Muscle layer of colon (tissue), 2 donors: ENCODE measurements at regions not wholly inside any gene's neighbourhood (a gene's known extent, or its start where the extent isn't known, plus 50 kb on each side); places are given as distances from the start of the nearest gene placed in this dataset.

Source experiments
- H3K27ac ChIP-seq: one replicate; pipeline ENCODE4 v1.7.0; 2013; ENCODE audit warnings: low read depth, mild to moderate bottlenecking, low read length, moderate library complexity
- H3K27me3 ChIP-seq, 2 donors: one replicate each; pipeline ENCODE4 v1.7.0; 2013; ENCODE audit warnings: low read length in 2 of 2, mild to moderate bottlenecking in 2 of 2; ENCODE audit not compliant: insufficient read depth in 2 of 2, control insufficient read depth in 1 of 2
- H3K36me3 ChIP-seq: one replicate; pipeline ENCODE4 v1.7.0; 2013; ENCODE audit warnings: mild to moderate bottlenecking, low read length; ENCODE audit not compliant: insufficient read depth
- H3K4me1 ChIP-seq: one replicate; pipeline ENCODE4 v1.7.0; 2013; ENCODE audit warnings: mild to moderate bottlenecking, low read length; ENCODE audit not compliant: insufficient read depth
- H3K4me3 ChIP-seq, 2 donors: one replicate each; pipeline ENCODE4 v1.7.0; 2013; ENCODE audit warnings: low read length in 2 of 2, low read depth in 1 of 2, mild to moderate bottlenecking in 1 of 2, moderate library complexity in 1 of 2
- H3K9ac ChIP-seq: one replicate; pipeline ENCODE4 v1.7.0; 2013; ENCODE audit warnings: low read length
- H3K9me3 ChIP-seq: one replicate; pipeline ENCODE4 v1.7.0; 2013; ENCODE audit warnings: mild to moderate bottlenecking, low read length
- donor health status: abdominal sarcoma.
- donor health status: Adenocarcinoma of cecum.

GRCh38 chr20:39853050-39853449 lies 836.0 kb downstream of the MAFB start:
- Histone ChIP-seq H3K4me3 (no peak overlapping the region), H3K27ac (no peak overlapping the region), H3K4me1 (peaks cover 29% of the 10 kb centered on the region), H3K27me3 (no peaks in the 10 kb centered on the region), H3K9ac (no peak overlapping the region), H3K36me3 (no peaks in the 10 kb centered on the region), H3K9me3 (no peaks in the 10 kb centered on the region)

- peaks cover 29% of the 10 kb centered on the region for H3K4me1 ChIP-seq
These were observed 837.6 kb downstream of the MAFB start for GRCh38 chr20:39851459-39851858.

GRCh38 chr20:39850821-39851330 lies 838.2 kb downstream of the MAFB start:
- H3K27me3 ChIP-seq = no peaks in the 10 kb centered on the region
- H3K4me1 ChIP-seq = peaks cover 29% of the 10 kb centered on the region
- no peak overlapping the region for H3K9ac ChIP-seq
- H3K4me3 ChIP-seq = no peak overlapping the region
- no peak overlapping the region for H3K27ac ChIP-seq
- H3K36me3 ChIP-seq = no peaks in the 10 kb centered on the region
- H3K9me3 ChIP-seq = no peaks in the 10 kb centered on the region

More at GRCh38 chr20:39851459-39851858, 837.6 kb downstream of the MAFB start:
- H3K4me3 ChIP-seq = no peak overlapping the region
- H3K27ac ChIP-seq = no peak overlapping the region
- no peaks in the 10 kb centered on the region for H3K27me3 ChIP-seq
- no peak overlapping the region for H3K9ac ChIP-seq
- H3K36me3 ChIP-seq = no peaks in the 10 kb centered on the region
- no peaks in the 10 kb centered on the region for H3K9me3 ChIP-seq

- Histone ChIP-seq H3K9me3 (no peaks in the 10 kb centered on the region), H3K36me3 (no peaks in the 10 kb centered on the region), H3K9ac (peak overlapping the region; percentile 15), H3K4me3 (no peak overlapping the region), H3K27ac (peak overlapping the region; percentile 45), H3K27me3 (no peaks in the 10 kb centered on the region), H3K4me1 (peaks cover 29% of the 10 kb centered on the region)
These were observed 838.8 kb downstream of the MAFB start for GRCh38 chr20:39850246-39850645.

- peak overlapping the region in 1 of 2 donors; percentile 4 for H3K4me3 ChIP-seq
- peak overlapping the region; percentile 45 for H3K27ac ChIP-seq
- H3K4me1 ChIP-seq = peaks cover 31% of the 10 kb centered on the region
- no peaks in the 10 kb centered on the region for H3K9me3 ChIP-seq
- H3K9ac ChIP-seq = peak overlapping the region; percentile 15
- no peaks in the 10 kb centered on the region for H3K36me3 ChIP-seq
- no peaks in the 10 kb centered on the region for H3K27me3 ChIP-seq
These were observed 839.4 kb downstream of the MAFB start for GRCh38 chr20:39849664-39850063.

- no peak overlapping the region for H3K9ac ChIP-seq
- no peak overlapping the region for H3K27ac ChIP-seq
- peaks cover 36% of the 10 kb centered on the region for H3K4me1 ChIP-seq
- no peaks in the 10 kb centered on the region for H3K9me3 ChIP-seq
- no peaks in the 10 kb centered on the region for H3K27me3 ChIP-seq
- H3K36me3 ChIP-seq = no peaks in the 10 kb centered on the region
- peak overlapping the region in 1 of 2 donors; percentile 4 for H3K4me3 ChIP-seq
These were observed 839.9 kb downstream of the MAFB start for GRCh38 chr20:39849171-39849570.

GRCh38 chr20:39839399-39840119 lies 849.5 kb downstream of the MAFB start:
- Histone ChIP-seq H3K4me3 (no peak overlapping the region), H3K9me3 (no peaks in the 10 kb centered on the region), H3K27ac (no peak overlapping the region), H3K27me3 (no peaks in the 10 kb centered on the region), H3K9ac (no peak overlapping the region), H3K4me1 (peaks cover 13% of the 10 kb centered on the region), H3K36me3 (no peaks in the 10 kb centered on the region)

GRCh38 chr20:39837561-39837960 lies 851.5 kb downstream of the MAFB start:
- no peaks in the 10 kb centered on the region for H3K27me3 ChIP-seq

GRCh38 chr20:39835130-39835842 lies 853.8 kb downstream of the MAFB start:
- Histone ChIP-seq H3K9ac (no peak overlapping the region), H3K27me3 (no peaks in the 10 kb centered on the region), H3K36me3 (no peaks in the 10 kb centered on the region), H3K9me3 (no peaks in the 10 kb centered on the region), H3K4me3 (no peak overlapping the region), H3K4me1 (peaks cover 7% of the 10 kb centered on the region), H3K27ac (no peak overlapping the region)

More at GRCh38 chr20:39837561-39837960, 851.5 kb downstream of the MAFB start:
- Histone ChIP-seq H3K27ac (no peak overlapping the region), H3K9me3 (no peaks in the 10 kb centered on the region), H3K4me3 (no peak overlapping the region), H3K36me3 (no peaks in the 10 kb centered on the region), H3K4me1 (peaks cover 7% of the 10 kb centered on the region), H3K9ac (no peak overlapping the region)

- Histone ChIP-seq H3K9me3 (no peaks in the 10 kb centered on the region), H3K27ac (no peak overlapping the region), H3K4me1 (peaks cover 8% of the 10 kb centered on the region), H3K36me3 (no peaks in the 10 kb centered on the region), H3K4me3 (no peak overlapping the region), H3K27me3 (no peaks in the 10 kb centered on the region), H3K9ac (no peak overlapping the region)
These were observed 858.1 kb downstream of the MAFB start for GRCh38 chr20:39830903-39831302.

- H3K4me3 ChIP-seq = no peak overlapping the region
- H3K36me3 ChIP-seq = no peaks in the 10 kb centered on the region
These were observed 859.4 kb downstream of the MAFB start for GRCh38 chr20:39829661-39830060.

More at GRCh38 chr20:39829661-39830060, 859.4 kb downstream of the MAFB start:
- Histone ChIP-seq H3K9ac (no peak overlapping the region), H3K9me3 (no peaks in the 10 kb centered on the region), H3K27me3 (no peaks in the 10 kb centered on the region), H3K4me1 (peaks cover 6% of the 10 kb centered on the region), H3K27ac (no peak overlapping the region)
